ENCODE measurements at regions not wholly inside any gene's neighbourhood (a gene's known extent, or its start where the extent isn't known, plus 50 kb on each side); places are given as distances from the start of the nearest gene placed in this dataset.

DNA sequence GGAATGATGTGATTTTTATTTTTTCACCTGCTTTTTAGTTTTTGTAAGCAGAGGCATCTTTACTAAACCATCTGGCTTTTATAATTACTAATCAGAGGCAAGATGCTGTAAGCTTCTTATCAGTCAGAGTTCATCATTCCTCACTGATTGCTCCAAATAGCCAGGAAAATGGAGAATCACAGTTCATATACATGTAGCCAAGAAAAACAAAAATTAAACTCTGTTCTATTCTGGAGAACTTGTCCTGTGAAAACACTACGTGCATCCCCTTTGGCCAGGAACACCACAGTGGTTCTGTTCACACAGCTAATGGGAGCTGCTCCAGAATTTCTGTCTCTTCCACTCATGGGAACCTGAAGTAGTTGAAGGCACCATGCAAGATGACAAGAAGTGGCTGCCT lies 725.5 kb upstream of the CHRM3 start:
- Histone ChIP-seq H3K27me3 (ENCODE audit: insufficient read depth, low read length, poor library complexity) (no peaks in the 10 kb centered on the region), H2AFZ (ENCODE audit: low read depth, low read length) (no peak overlapping the region), H3K9ac (ENCODE audit: low read depth, low read length) (no peak overlapping the region), H3K79me2 (ENCODE audit: insufficient read depth, low read length) (no peaks in the 10 kb centered on the region), H3K4me1 (ENCODE audit: insufficient read depth, low read length) (no peaks in the 10 kb centered on the region), H3K36me3 (ENCODE audit: insufficient read depth, low read length) (no peaks in the 10 kb centered on the region), H4K20me1 (ENCODE audit: insufficient read depth, low read length) (no peaks in the 10 kb centered on the region), H3K4me2 (ENCODE audit: insufficient read depth, low read length) (no peak overlapping the region), H3K4me3 (ENCODE audit: low read depth in 1 of 2, low read length in 2 of 2) (no peak overlapping the region), H3K27ac (ENCODE audit: low read length) (no peak overlapping the region), H3K9me3 (ENCODE audit: insufficient read depth, low read length, severe bottlenecking) (no peaks in the 10 kb centered on the region)
- ATAC-seq (ENCODE audit: insufficient read depth, low read depth) = no peak
- DNase-seq = no peak
- TF ChIP-seq, protein P1, sequence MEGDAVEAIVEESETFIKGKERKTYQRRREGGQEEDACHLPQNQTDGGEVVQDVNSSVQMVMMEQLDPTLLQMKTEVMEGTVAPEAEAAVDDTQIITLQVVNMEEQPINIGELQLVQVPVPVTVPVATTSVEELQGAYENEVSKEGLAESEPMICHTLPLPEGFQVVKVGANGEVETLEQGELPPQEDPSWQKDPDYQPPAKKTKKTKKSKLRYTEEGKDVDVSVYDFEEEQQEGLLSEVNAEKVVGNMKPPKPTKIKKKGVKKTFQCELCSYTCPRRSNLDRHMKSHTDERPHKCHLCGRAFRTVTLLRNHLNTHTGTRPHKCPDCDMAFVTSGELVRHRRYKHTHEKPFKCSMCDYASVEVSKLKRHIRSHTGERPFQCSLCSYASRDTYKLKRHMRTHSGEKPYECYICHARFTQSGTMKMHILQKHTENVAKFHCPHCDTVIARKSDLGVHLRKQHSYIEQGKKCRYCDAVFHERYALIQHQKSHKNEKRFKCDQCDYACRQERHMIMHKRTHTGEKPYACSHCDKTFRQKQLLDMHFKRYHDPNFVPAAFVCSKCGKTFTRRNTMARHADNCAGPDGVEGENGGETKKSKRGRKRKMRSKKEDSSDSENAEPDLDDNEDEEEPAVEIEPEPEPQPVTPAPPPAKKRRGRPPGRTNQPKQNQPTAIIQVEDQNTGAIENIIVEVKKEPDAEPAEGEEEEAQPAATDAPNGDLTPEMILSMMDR (IDR thresholded peaks at IDR 0.05; ENCODE audit: borderline replicate concordance, extremely low read depth, low read length, poor library complexity, severe bottlenecking) = no peak
- TF ChIP-seq EZH2 (IDR thresholded peaks at IDR 0.05; ENCODE audit: borderline replicate concordance, low read depth, low read length, severe bottlenecking) = no peak

DNA sequence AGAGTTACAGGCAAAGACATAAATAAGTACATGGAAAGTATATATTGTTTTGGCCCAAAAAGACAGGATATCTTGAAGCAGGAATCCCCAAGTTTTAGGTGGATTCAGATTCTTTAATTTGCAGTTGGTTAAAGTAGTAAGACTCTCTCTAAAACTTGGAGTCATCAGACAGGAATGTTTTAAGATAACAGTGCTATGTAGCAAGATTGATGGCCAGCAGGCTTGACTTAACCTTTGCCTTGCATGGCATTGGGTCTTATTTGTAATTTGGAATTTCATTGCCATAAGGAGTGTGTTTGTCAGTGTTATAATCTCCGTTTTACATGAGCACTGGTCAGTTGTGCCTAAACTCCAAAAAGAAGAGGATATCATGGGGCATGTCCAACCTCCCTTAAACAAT lies 727.6 kb upstream of the CHRM3 start:
- Histone ChIP-seq H3K9ac (ENCODE audit: low read depth, low read length) (no peak overlapping the region), H3K79me2 (ENCODE audit: insufficient read depth, low read length) (no peaks in the 10 kb centered on the region), H3K36me3 (ENCODE audit: insufficient read depth, low read length) (no peaks in the 10 kb centered on the region), H3K4me3 (ENCODE audit: low read depth in 1 of 2, low read length in 2 of 2) (no peak overlapping the region), H3K4me2 (ENCODE audit: insufficient read depth, low read length) (no peak overlapping the region), H3K27me3 (ENCODE audit: insufficient read depth, low read length, poor library complexity) (no peaks in the 10 kb centered on the region), H3K27ac (ENCODE audit: low read length) (no peak overlapping the region), H3K9me3 (ENCODE audit: insufficient read depth, low read length, severe bottlenecking) (no peaks in the 10 kb centered on the region), H4K20me1 (ENCODE audit: insufficient read depth, low read length) (no peaks in the 10 kb centered on the region), H2AFZ (ENCODE audit: low read depth, low read length) (no peak overlapping the region), H3K4me1 (ENCODE audit: insufficient read depth, low read length) (no peaks in the 10 kb centered on the region)
- ATAC-seq (ENCODE audit: insufficient read depth, low read depth) (no peak), DNase-seq (no peak)
- TF ChIP-seq, protein P1 (IDR thresholded peaks at IDR 0.05; ENCODE audit: borderline replicate concordance, extremely low read depth, low read length, poor library complexity, severe bottlenecking) = no peak
- no peak for TF ChIP-seq EZH2 (IDR thresholded peaks at IDR 0.05; ENCODE audit: borderline replicate concordance, low read depth, low read length, severe bottlenecking)

DNA sequence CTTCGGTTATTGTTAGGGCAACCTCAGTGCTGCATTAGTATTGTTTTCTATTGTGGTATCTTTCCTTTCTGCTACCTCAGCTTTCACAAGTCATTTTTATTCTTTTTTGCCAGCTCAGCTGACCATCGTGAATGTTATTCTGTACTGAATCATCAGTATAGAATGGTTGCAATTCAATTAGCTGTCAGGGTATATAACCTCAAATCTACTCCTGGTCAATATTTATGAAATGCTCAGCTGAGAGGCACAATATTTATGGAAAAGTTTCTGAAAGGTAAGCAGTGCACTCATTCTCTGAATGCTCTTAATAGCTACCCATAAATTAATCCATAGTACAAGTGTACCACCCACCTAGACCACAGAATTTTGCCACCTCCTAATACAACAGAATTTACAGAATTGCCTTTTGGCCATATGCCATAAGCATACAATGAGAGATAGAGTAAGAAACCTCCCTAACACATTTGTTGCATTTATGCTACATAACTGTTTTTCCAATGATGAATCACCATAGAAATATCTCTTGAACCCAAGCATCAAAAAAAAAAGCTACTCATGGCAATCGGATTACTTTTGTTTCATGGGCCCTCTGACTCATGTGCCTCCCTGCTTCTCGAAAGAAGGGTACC lies 732.6 kb upstream of the CHRM3 start:
- H3K4me1 ChIP-seq (ENCODE audit: insufficient read depth, low read length) = no peaks in the 10 kb centered on the region
- ATAC-seq (ENCODE audit: insufficient read depth, low read depth) (no peak), DNase-seq (no peak)
- H3K4me3 ChIP-seq (ENCODE audit: low read depth in 1 of 2, low read length in 2 of 2) = no peak overlapping the region
- TF ChIP-seq EZH2 (IDR thresholded peaks at IDR 0.05; ENCODE audit: borderline replicate concordance, low read depth, low read length, severe bottlenecking) = no peak
- TF ChIP-seq, protein P1 (IDR thresholded peaks at IDR 0.05; ENCODE audit: borderline replicate concordance, extremely low read depth, low read length, poor library complexity, severe bottlenecking) = no peak
- H3K79me2 ChIP-seq (ENCODE audit: insufficient read depth, low read length) = no peaks in the 10 kb centered on the region
- no peak overlapping the region for H3K9ac ChIP-seq (ENCODE audit: low read depth, low read length)
- no peaks in the 10 kb centered on the region for H3K36me3 ChIP-seq (ENCODE audit: insufficient read depth, low read length)
- H2AFZ ChIP-seq (ENCODE audit: low read depth, low read length) = no peak overlapping the region
- H4K20me1 ChIP-seq (ENCODE audit: insufficient read depth, low read length) = no peaks in the 10 kb centered on the region
- H3K27me3 ChIP-seq (ENCODE audit: insufficient read depth, low read length, poor library complexity) = no peaks in the 10 kb centered on the region
- H3K9me3 ChIP-seq (ENCODE audit: insufficient read depth, low read length, severe bottlenecking) = no peaks in the 10 kb centered on the region
- no peak overlapping the region for H3K27ac ChIP-seq (ENCODE audit: low read length)
- H3K4me2 ChIP-seq (ENCODE audit: insufficient read depth, low read length) = no peak overlapping the region

Data from DND-41 (cell line).